Esophagus muscularis mucosa (tissue), 3 donors: ENCODE measurements at regions not wholly inside any gene's neighbourhood (a gene's known extent, or its start where the extent isn't known, plus 50 kb on each side); places are given as distances from the start of the nearest gene placed in this dataset.

Experiments used
- POLR2A ChIP-seq: fragments of 450-650 bp; IDR thresholded peaks from one replicate; pipeline ENCODE4 v1.6.1; 2017; ENCODE audit warnings: antibody characterized with exemption, moderate library complexity, mild to moderate bottlenecking, low read depth
- POLR2AphosphoS5 ChIP-seq, 2 donors: sonication (generic); formaldehyde crosslinking; IDR thresholded peaks; one replicate each; pipeline ENCODE4 v1.6.1; 2017; ENCODE audit warnings: antibody characterized with exemption in 2 of 2
- TF ChIP-seq, protein P1 (sequence below), 3 experiments: fragments of 200-600 bp in 2 of 3; fragments of 450-650 bp in 1 of 3; sonication (generic) in 2 of 3; IDR thresholded peaks; one replicate each; pipeline ENCODE4 v1.5.1; 2017 to 2019; ENCODE audit warnings: antibody characterized with exemption in 3 of 3, mild to moderate bottlenecking in 2 of 3, moderate library complexity in 1 of 3

DNA sequence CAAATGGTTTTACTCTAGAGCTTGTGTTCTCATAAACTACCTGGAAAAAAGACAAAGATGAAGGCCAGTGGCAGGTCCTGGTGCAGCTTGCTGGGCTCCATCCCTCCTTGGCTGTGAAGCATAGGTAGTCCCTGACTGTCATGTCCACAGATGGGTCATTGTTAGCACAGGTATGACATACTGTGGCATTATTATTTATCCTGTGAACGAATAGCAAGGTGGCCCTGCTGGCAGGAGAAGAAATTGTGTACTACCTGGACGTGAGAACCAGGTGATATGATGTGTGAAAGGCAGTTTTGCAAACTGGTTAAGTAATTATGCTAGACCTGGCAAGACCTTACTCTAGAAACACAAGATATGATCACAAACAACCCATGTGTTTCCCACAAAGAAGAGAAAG, 63.9 kb downstream of the CCDC71L start:
- TF ChIP-seq, protein P1, sequence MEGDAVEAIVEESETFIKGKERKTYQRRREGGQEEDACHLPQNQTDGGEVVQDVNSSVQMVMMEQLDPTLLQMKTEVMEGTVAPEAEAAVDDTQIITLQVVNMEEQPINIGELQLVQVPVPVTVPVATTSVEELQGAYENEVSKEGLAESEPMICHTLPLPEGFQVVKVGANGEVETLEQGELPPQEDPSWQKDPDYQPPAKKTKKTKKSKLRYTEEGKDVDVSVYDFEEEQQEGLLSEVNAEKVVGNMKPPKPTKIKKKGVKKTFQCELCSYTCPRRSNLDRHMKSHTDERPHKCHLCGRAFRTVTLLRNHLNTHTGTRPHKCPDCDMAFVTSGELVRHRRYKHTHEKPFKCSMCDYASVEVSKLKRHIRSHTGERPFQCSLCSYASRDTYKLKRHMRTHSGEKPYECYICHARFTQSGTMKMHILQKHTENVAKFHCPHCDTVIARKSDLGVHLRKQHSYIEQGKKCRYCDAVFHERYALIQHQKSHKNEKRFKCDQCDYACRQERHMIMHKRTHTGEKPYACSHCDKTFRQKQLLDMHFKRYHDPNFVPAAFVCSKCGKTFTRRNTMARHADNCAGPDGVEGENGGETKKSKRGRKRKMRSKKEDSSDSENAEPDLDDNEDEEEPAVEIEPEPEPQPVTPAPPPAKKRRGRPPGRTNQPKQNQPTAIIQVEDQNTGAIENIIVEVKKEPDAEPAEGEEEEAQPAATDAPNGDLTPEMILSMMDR (IDR thresholded peaks at IDR 0.05) = no peak
- TF ChIP-seq POLR2AphosphoS5 (IDR thresholded peaks at IDR 0.05) = no peak
- no peak for TF ChIP-seq POLR2A
